GM23338 (cell line): ENCODE measurements at regions not wholly inside any gene's neighbourhood (a gene's known extent, or its start where the extent isn't known, plus 50 kb on each side); places are given as distances from the start of the nearest gene placed in this dataset.
A peak's percentile ranks its signal among the peaks of the same experiment; 100 is the strongest.
"Not testable (repeated sequence)": the region's sequence is repeated elsewhere in the genome, so short reads cannot be mapped to it uniquely, and the experiment has no call there.

Source experiments
- ATAC-seq: fragments of 200-7000 bp; cut with Tn5 transposase; 3 replicates; pipeline ENCODE4 v1.9.1; 2020
- DNase-seq: peaks from one replicate; pipeline ENCODE4 v3.0.0-alpha.2; 2015; ENCODE audit warnings: low spot score
- H2AFZ ChIP-seq: fragments of 200-600 bp; sonication (generic); 2 replicates; pipeline ENCODE4 v1.8.0; 2016; ENCODE audit warnings: antibody characterized with exemption, mild to moderate bottlenecking, moderate library complexity
- H3F3A ChIP-seq: fragments of 200-600 bp; sonication (generic); replicated peaks from 2 replicates; pipeline ENCODE4 v1.8.0; 2017; ENCODE audit warnings: antibody characterized with exemption, mixed run types, low read depth
- H3K27ac ChIP-seq: fragments of 200-600 bp; sonication (generic); 2 replicates; pipeline ENCODE4 v1.6.1; 2016; ENCODE audit warnings: low read depth
- H3K27me3 ChIP-seq: fragments of 200-600 bp; sonication (generic); 2 replicates; pipeline ENCODE4 v1.8.0; 2016; ENCODE audit warnings: mild to moderate bottlenecking, mixed run types, moderate library complexity; ENCODE audit not compliant: insufficient read depth
- H3K36me3 ChIP-seq: fragments of 200-600 bp; sonication (generic); 2 replicates; pipeline ENCODE4 v1.8.0; 2016; ENCODE audit warnings: mild to moderate bottlenecking; ENCODE audit not compliant: insufficient read depth
- H3K4me1 ChIP-seq: fragments of 200-600 bp; sonication (generic); 2 replicates; pipeline ENCODE4 v1.8.0; 2016; ENCODE audit warnings: mild to moderate bottlenecking, moderate library complexity; ENCODE audit not compliant: insufficient read depth
- H3K4me2 ChIP-seq: fragments of 200-600 bp; sonication (generic); 2 replicates; pipeline ENCODE4 v1.7.1; 2017; ENCODE audit warnings: mixed run types
- H3K4me3 ChIP-seq: fragments of 200-600 bp; sonication (generic); 2 replicates; pipeline ENCODE4 v1.6.1; 2016; ENCODE audit warnings: mixed run types
- H3K79me2 ChIP-seq: fragments of 200-600 bp; sonication (generic); replicated peaks from 2 replicates; pipeline ENCODE4 v1.8.0; 2017; ENCODE audit warnings: mild to moderate bottlenecking; ENCODE audit not compliant: insufficient read depth
- H3K9me2 ChIP-seq: fragments of 200-600 bp; sonication (generic); 2 replicates; pipeline ENCODE4 v1.8.0; 2017; ENCODE audit not compliant: insufficient read depth
- H4K20me1 ChIP-seq: fragments of 200-600 bp; sonication (generic); replicated peaks from 2 replicates; pipeline ENCODE4 v1.8.0; 2017; ENCODE audit warnings: mild to moderate bottlenecking; ENCODE audit not compliant: insufficient read depth
- H3K27ac Mint-ChIP-seq: 2 replicates; pipeline ENCODE4 v1.8.0; 2020; ENCODE audit warnings: inconsistent platforms, mild to moderate bottlenecking, moderate library complexity, mixed read lengths
- H3K27me3 Mint-ChIP-seq: 3 replicates; pipeline ENCODE4 v1.8.0; 2022; ENCODE audit warnings: low read depth, mild to moderate bottlenecking, moderate library complexity, mixed read lengths, inconsistent platforms; ENCODE audit not compliant: insufficient read depth, poor library complexity
- H3K36me3 Mint-ChIP-seq: 3 replicates; pipeline ENCODE4 v1.8.0; 2021; ENCODE audit warnings: low read depth, mild to moderate bottlenecking, inconsistent platforms, moderate library complexity, mixed read lengths
- H3K4me1 Mint-ChIP-seq: 3 replicates; pipeline ENCODE4 v1.8.0; 2020; ENCODE audit warnings: mild to moderate bottlenecking, inconsistent platforms, mixed read lengths
- H3K4me3 Mint-ChIP-seq: 3 replicates; pipeline ENCODE4 v1.8.0; 2021; ENCODE audit warnings: moderate library complexity, mild to moderate bottlenecking, inconsistent platforms, mixed read lengths
- H3K9me3 Mint-ChIP-seq: 3 replicates; pipeline ENCODE4 v1.8.0; 2020; ENCODE audit warnings: moderate library complexity, mild to moderate bottlenecking, inconsistent platforms, mixed read lengths
- CREB1 ChIP-seq: fragments of 250-450 bp; sonication (Bioruptor Pico); IDR thresholded peaks from 2 replicates; pipeline ENCODE4 v1.5.0; 2020; ENCODE audit warnings: low read depth, mild to moderate bottlenecking, moderate library complexity
- EZH2 ChIP-seq: fragments of 200-600 bp; sonication (generic); IDR thresholded peaks from one replicate; pipeline ENCODE4 v1.8.0; 2017; ENCODE audit warnings: antibody characterized with exemption, mild to moderate bottlenecking, low read depth; ENCODE audit not compliant: unreplicated experiment
- EZH2phosphoT487 ChIP-seq: fragments of 200-600 bp; sonication (generic); IDR thresholded peaks from one replicate; pipeline ENCODE4 v1.8.1; 2018; ENCODE audit warnings: antibody characterized with exemption; ENCODE audit not compliant: unreplicated experiment
- JUNB ChIP-seq: IDR thresholded peaks from one replicate; pipeline ENCODE4 v1.6.1; 2016; ENCODE audit warnings: antibody characterized with exemption; ENCODE audit not compliant: unreplicated experiment
- NANOG ChIP-seq: IDR thresholded peaks from 2 replicates; pipeline ENCODE4 v1.6.1; 2016; ENCODE audit warnings: antibody characterized with exemption, borderline replicate concordance
- POLR2AphosphoS5 ChIP-seq: IDR thresholded peaks from 2 replicates; pipeline ENCODE4 v1.6.1; 2016; ENCODE audit warnings: antibody characterized with exemption, low read depth
- STAT1 ChIP-seq: IDR thresholded peaks from one replicate; pipeline ENCODE4 v1.6.1; 2016; ENCODE audit warnings: antibody characterized with exemption; ENCODE audit not compliant: unreplicated experiment
- ZNF114 ChIP-seq: fragments of 250-450 bp; sonication (Bioruptor Pico); IDR thresholded peaks from 2 replicates; pipeline ENCODE4 v1.5.0; 2020; ENCODE audit warnings: mild to moderate bottlenecking, moderate library complexity
- ZNF331 ChIP-seq: fragments of 250-450 bp; sonication (Bioruptor Pico); IDR thresholded peaks from 2 replicates; pipeline ENCODE4 v1.5.0; 2020; ENCODE audit warnings: low read depth, mild to moderate bottlenecking, moderate library complexity
- TF ChIP-seq, protein P1 (sequence below): IDR thresholded peaks from 2 replicates; pipeline ENCODE4 v1.6.1; 2016; ENCODE audit warnings: antibody characterized with exemption
- TF ChIP-seq, protein P2 (sequence below): IDR thresholded peaks from one replicate; pipeline ENCODE4 v1.6.1; 2018; ENCODE audit warnings: antibody characterized with exemption; ENCODE audit not compliant: unreplicated experiment
- TF ChIP-seq, protein P3 (sequence below), 2 experiments: fragments of 200-600 bp in 1 of 2; sonication (generic) in 1 of 2; conservative IDR thresholded peaks; 2 replicates each; pipeline versions ENCODE4 v1.5.1 to v1.6.1; 2016 to 2017; ENCODE audit warnings: antibody characterized with exemption in 2 of 2, low read depth in 2 of 2, mild to moderate bottlenecking in 2 of 2, moderate library complexity in 1 of 2

DNA sequence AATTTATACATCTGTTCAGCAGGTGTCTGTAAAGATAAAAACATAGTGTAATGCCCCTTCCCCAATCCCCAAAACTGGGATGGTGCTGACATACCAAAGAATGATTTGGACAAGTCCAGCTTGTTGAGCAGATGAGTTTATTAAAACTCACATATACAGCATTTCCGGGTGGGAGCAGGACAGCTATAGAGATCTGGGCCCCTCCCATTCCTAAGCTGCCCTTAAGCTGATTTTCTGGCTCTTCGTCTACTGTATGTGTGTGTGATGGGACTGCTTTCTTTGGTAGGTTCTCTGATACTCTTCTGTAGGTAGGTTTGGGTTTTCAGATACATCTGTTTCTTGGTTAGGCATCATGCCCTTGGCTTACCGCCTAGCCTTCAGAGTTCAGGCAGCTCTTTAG is 703.7 kb upstream of the PCDH10 start:
- no peak overlapping the region for H3K4me2 ChIP-seq
- H3K36me3 Mint-ChIP-seq: peaks cover 29% of the 10 kb centered on the region
- ATAC-seq (no peak), DNase-seq (no peak)
- no peaks in the 10 kb centered on the region for H3F3A ChIP-seq
- no peaks in the 10 kb centered on the region for H3K27me3 ChIP-seq
- H3K79me2 ChIP-seq: no peaks in the 10 kb centered on the region
- no peaks in the 10 kb centered on the region for H4K20me1 ChIP-seq
- H3K4me3 ChIP-seq: no peak overlapping the region
- H3K4me1 ChIP-seq: no peaks in the 10 kb centered on the region
- H3K27ac Mint-ChIP-seq: no peak overlapping the region
- H3K4me3 Mint-ChIP-seq: no peak overlapping the region
- no peak overlapping the region for H3K27ac ChIP-seq
- no peaks in the 10 kb centered on the region for H3K9me2 ChIP-seq
- no peaks in the 10 kb centered on the region for H3K27me3 Mint-ChIP-seq
- no peak overlapping the region for H2AFZ ChIP-seq
- peaks cover 33% of the 10 kb centered on the region for H3K9me3 Mint-ChIP-seq
- TF ChIP-seq JUNB (no peak), ZNF114 (CRISPR knock-in tag) (no peak), EZH2 (no peak), CREB1 (CRISPR knock-in tag) (no peak), POLR2AphosphoS5 (no peak)
- TF ChIP-seq, protein P1, sequence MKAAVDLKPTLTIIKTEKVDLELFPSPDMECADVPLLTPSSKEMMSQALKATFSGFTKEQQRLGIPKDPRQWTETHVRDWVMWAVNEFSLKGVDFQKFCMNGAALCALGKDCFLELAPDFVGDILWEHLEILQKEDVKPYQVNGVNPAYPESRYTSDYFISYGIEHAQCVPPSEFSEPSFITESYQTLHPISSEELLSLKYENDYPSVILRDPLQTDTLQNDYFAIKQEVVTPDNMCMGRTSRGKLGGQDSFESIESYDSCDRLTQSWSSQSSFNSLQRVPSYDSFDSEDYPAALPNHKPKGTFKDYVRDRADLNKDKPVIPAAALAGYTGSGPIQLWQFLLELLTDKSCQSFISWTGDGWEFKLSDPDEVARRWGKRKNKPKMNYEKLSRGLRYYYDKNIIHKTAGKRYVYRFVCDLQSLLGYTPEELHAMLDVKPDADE: no peak
- H3K4me1 Mint-ChIP-seq: no peaks in the 10 kb centered on the region
- H3K36me3 ChIP-seq: no peaks in the 10 kb centered on the region

DNA sequence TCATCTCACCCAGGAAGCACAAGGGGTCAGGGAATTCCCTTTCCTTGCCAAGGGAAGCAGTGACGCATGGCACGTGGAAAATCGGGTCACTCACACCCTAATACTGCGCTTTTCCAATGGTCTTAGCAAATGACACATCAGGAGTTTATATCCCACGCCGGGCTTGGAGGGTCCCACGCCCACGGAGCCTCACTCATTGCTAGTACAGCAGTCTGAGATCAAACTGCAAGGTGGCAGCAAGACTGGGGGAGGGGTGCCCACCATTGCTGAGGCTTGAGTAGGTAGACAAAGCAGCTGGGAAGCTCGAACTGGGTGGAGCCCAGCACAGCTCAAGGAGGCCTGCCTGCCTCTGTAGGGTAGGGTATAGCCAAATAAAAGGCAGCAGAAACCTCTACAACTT is 691.1 kb upstream of the PCDH10 start:
- H3K79me2 ChIP-seq, H3K4me3 ChIP-seq, DNase-seq, H3K4me2 ChIP-seq, H3K4me1 Mint-ChIP-seq, H3K9me2 ChIP-seq, H3K4me3 Mint-ChIP-seq, H3F3A ChIP-seq, H3K27me3 ChIP-seq, H3K27ac ChIP-seq, ATAC-seq, H3K4me1 ChIP-seq, H2AFZ ChIP-seq, H3K27ac Mint-ChIP-seq, H3K36me3 ChIP-seq, H4K20me1 ChIP-seq, H3K27me3 Mint-ChIP-seq: not testable (repeated sequence)
- Mint-ChIP-seq H3K36me3 (peaks cover 13% of the 10 kb centered on the region; the same call in 2 of the 3 replicates), H3K9me3 (peaks cover 18% of the 10 kb centered on the region; the same call in 2 of the 3 replicates)

DNA sequence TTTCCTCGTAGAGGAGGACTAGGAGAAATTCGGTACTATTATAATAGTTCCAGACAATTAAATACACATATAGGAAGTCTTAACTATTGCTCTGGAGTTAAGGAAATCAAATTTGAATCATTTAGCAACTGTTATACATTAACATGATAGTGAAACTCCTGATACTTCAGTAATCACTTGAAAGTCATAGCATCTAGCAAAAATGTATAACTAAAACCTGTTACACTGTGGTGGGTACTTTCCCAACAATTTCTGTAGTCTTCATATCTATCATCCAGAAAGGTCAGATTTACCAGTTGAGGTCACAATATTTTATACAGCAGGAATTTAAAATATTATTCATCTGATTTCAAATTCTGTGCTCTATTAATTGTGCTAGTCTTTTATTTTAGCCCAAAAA is 669.6 kb upstream of the PCDH10 start:
- H3K4me3 Mint-ChIP-seq: no peak overlapping the region
- ATAC-seq (no peak), DNase-seq (no peak)
- peaks cover 11% of the 10 kb centered on the region for H3K36me3 Mint-ChIP-seq
- Histone ChIP-seq H3K4me1 (no peaks in the 10 kb centered on the region; the same call in 1 of the 2 replicates), H4K20me1 (no peaks in the 10 kb centered on the region), H3K4me2 (no peak overlapping the region), H3F3A (no peaks in the 10 kb centered on the region), H3K4me3 (no peak overlapping the region), H3K36me3 (no peaks in the 10 kb centered on the region), H3K27me3 (no peaks in the 10 kb centered on the region), H2AFZ (peak overlapping the region; percentile 34; the same call in 1 of the 2 replicates), H3K27ac (no peak overlapping the region), H3K79me2 (no peaks in the 10 kb centered on the region), H3K9me2 (peaks cover 9% of the 10 kb centered on the region; the same call in 1 of the 2 replicates)
- H3K27ac Mint-ChIP-seq: no peak overlapping the region
- H3K9me3 Mint-ChIP-seq: peaks cover 6% of the 10 kb centered on the region; the same call in 1 of the 3 replicates
- H3K4me1 Mint-ChIP-seq: no peaks in the 10 kb centered on the region
- no peaks in the 10 kb centered on the region for H3K27me3 Mint-ChIP-seq
- TF ChIP-seq STAT1 (no peak), JUNB (no peak), NANOG (no peak), EZH2phosphoT487 (no peak), ZNF114 (CRISPR knock-in tag) (no peak), ZNF331 (CRISPR knock-in tag) (no peak), CREB1 (CRISPR knock-in tag) (no peak), EZH2 (no peak), POLR2AphosphoS5 (no peak)
- TF ChIP-seq, protein P1: no peak
- TF ChIP-seq, protein P2, sequence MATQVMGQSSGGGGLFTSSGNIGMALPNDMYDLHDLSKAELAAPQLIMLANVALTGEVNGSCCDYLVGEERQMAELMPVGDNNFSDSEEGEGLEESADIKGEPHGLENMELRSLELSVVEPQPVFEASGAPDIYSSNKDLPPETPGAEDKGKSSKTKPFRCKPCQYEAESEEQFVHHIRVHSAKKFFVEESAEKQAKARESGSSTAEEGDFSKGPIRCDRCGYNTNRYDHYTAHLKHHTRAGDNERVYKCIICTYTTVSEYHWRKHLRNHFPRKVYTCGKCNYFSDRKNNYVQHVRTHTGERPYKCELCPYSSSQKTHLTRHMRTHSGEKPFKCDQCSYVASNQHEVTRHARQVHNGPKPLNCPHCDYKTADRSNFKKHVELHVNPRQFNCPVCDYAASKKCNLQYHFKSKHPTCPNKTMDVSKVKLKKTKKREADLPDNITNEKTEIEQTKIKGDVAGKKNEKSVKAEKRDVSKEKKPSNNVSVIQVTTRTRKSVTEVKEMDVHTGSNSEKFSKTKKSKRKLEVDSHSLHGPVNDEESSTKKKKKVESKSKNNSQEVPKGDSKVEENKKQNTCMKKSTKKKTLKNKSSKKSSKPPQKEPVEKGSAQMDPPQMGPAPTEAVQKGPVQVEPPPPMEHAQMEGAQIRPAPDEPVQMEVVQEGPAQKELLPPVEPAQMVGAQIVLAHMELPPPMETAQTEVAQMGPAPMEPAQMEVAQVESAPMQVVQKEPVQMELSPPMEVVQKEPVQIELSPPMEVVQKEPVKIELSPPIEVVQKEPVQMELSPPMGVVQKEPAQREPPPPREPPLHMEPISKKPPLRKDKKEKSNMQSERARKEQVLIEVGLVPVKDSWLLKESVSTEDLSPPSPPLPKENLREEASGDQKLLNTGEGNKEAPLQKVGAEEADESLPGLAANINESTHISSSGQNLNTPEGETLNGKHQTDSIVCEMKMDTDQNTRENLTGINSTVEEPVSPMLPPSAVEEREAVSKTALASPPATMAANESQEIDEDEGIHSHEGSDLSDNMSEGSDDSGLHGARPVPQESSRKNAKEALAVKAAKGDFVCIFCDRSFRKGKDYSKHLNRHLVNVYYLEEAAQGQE: no peak
- TF ChIP-seq, protein P3, sequence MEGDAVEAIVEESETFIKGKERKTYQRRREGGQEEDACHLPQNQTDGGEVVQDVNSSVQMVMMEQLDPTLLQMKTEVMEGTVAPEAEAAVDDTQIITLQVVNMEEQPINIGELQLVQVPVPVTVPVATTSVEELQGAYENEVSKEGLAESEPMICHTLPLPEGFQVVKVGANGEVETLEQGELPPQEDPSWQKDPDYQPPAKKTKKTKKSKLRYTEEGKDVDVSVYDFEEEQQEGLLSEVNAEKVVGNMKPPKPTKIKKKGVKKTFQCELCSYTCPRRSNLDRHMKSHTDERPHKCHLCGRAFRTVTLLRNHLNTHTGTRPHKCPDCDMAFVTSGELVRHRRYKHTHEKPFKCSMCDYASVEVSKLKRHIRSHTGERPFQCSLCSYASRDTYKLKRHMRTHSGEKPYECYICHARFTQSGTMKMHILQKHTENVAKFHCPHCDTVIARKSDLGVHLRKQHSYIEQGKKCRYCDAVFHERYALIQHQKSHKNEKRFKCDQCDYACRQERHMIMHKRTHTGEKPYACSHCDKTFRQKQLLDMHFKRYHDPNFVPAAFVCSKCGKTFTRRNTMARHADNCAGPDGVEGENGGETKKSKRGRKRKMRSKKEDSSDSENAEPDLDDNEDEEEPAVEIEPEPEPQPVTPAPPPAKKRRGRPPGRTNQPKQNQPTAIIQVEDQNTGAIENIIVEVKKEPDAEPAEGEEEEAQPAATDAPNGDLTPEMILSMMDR (conservative IDR thresholded peaks at IDR 0.05; ENCODE audit: low read depth in 2 of 2): no peak
